GM08714 (cell line): ENCODE measurements at regions not wholly inside any gene's neighbourhood (a gene's known extent, or its start where the extent isn't known, plus 50 kb on each side); places are given as distances from the start of the nearest gene placed in this dataset.

Experiments used
- H3K4me3 ChIP-seq: fragments of 200-500 bp; sonication (Bioruptor generic); 2 replicates; pipeline ENCODE4 v1.5.1; 2014; ENCODE audit warnings: mild to moderate bottlenecking, low read length, inconsistent platforms
- ZNF274 ChIP-seq: IDR thresholded peaks from 2 replicates; pipeline ENCODE4 v1.6.1; 2012; ENCODE audit warnings: mild to moderate bottlenecking, low read depth, low read length

- no peak for TF ChIP-seq ZNF274
- H3K4me3 ChIP-seq, result no peak overlapping the region
These were observed 369.9 kb upstream of the ZNF507 start for GRCh38 chr19:31975461-31975860.

GRCh38 chr19:31976775-31977536, 368.5 kb upstream of the ZNF507 start:
- H3K4me3 ChIP-seq, result no peak overlapping the region
- TF ChIP-seq ZNF274, result no peak

- H3K4me3 ChIP-seq, result no peak overlapping the region
- TF ChIP-seq ZNF274, result no peak
These were observed 366.0 kb upstream of the ZNF507 start for GRCh38 chr19:31979362-31979761.

DNA sequence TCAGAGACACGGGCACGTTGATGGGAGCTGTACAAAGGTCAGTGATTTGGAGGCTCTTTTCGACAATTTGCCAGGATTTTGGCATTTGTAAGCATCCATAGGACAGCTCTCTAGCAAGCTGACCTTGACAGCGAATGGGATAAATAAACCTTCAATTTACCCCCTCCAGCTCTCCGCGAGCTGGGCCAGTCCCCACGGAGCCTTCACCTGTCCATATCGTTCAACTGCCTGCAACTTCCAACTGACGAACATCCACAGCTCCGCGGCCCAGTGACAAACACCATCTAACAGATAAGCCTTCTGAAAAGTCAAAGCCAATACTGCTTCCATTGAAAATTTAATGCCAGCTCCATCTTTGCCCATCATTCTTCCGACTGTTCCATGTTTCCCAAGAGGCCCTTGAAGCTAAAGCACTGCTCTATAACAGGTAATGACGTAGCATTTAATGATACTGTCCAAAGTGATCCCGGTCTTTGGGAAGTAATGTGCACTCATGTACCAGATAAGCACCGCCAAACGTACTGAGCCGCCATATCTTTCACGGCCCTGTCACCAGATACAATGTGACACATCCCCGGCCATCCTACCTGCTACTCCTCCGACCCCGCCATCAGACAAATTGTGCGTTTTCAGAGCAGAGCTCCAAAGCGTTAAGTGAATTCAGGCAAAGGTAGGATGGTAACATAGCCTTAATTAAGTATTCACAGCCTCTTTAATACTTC, 365.3 kb upstream of the ZNF507 start:
- no peak overlapping the region for H3K4me3 ChIP-seq
- TF ChIP-seq ZNF274, result no peak

GRCh38 chr19:31980796-31981195, 364.6 kb upstream of the ZNF507 start:
- TF ChIP-seq ZNF274, result no peak
- H3K4me3 ChIP-seq, result no peak overlapping the region

- no peak for TF ChIP-seq ZNF274
- no peak overlapping the region for H3K4me3 ChIP-seq
These were observed 363.9 kb upstream of the ZNF507 start for GRCh38 chr19:31981545-31981944.

DNA sequence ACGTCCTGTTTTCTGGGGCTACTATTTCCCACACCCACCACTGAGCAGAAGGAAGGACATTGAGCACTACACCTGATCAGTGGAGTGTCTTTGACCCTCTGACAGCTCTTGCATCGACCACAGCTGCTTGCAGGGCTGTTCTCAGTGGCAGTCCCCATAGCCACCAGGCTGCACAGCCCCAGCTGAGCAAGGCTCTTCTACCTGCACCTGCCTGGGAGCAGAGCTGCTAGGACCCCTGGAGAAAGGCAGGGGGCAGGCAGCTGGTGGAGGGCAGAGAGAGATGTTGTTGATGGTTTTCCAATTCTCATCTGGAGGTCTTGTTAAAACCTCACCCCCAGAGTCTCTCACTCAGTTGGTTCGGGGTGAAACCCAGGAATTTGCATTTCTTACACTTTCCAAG, 361.8 kb upstream of the ZNF507 start:
- no peak overlapping the region for H3K4me3 ChIP-seq
- TF ChIP-seq ZNF274, result no peak

- no peak for TF ChIP-seq ZNF274
- no peak overlapping the region for H3K4me3 ChIP-seq
These were observed 360.3 kb upstream of the ZNF507 start for GRCh38 chr19:31985001-31985605.

DNA sequence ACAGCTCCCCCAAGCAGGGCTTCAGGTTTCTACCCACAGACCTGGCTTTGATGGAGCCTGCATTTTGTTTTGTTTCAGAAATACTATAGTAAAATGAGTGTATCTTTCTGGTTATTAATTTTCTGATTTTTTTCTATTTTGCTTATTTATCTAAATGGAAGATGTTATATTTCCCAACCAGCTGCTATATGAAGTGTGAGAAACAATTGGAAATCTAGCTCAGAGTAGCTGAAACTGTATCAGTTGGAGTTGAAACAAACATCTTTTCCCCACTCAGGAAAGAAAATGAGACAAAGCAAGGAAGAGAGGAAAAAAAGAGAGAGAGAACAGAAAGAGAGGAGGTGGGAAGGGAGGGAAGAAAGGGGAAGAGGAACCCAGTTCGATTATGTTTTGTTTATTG, 358.5 kb upstream of the ZNF507 start:
- TF ChIP-seq ZNF274, result no peak
- no peak overlapping the region for H3K4me3 ChIP-seq

GRCh38 chr19:31988256-31988655, 357.2 kb upstream of the ZNF507 start:
- TF ChIP-seq ZNF274, result no peak
- H3K4me3 ChIP-seq, result no peak overlapping the region

GRCh38 chr19:31991984-31992655, 353.3 kb upstream of the ZNF507 start:
- no peak for TF ChIP-seq ZNF274
- no peak overlapping the region for H3K4me3 ChIP-seq

- no peak for TF ChIP-seq ZNF274
- H3K4me3 ChIP-seq, result no peak overlapping the region
These were observed 352.7 kb upstream of the ZNF507 start for GRCh38 chr19:31992750-31993149.

DNA sequence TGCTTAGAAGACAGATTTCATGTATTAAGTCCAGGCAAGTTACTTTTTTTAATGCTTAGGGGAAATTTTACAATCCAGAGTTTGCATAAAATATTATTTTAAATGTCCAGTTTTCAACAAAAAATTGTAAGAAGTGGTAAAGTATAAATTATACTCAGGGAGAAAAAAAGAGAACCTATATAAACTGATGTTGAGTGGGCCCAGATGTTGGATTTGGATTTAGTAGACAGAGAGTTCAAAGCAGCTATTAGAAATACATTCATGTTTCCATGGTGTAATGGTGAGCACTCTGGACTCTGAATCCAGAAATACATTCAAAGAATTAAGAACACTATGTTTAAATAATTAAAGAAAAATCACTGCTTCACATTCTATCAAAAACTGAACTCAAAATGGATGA, 349.9 kb upstream of the ZNF507 start:
- no peak overlapping the region for H3K4me3 ChIP-seq
- no peak for TF ChIP-seq ZNF274

- no peak overlapping the region for H3K4me3 ChIP-seq
- no peak for TF ChIP-seq ZNF274
These were observed 335.3 kb upstream of the ZNF507 start for GRCh38 chr19:32010071-32010470.
